H1 (cell line): ENCODE measurements at regions not wholly inside any gene's neighbourhood (a gene's known extent, or its start where the extent isn't known, plus 50 kb on each side); places are given as distances from the start of the nearest gene placed in this dataset.

Source experiments
- CTCF ChIA-PET: fragments of 300-600 bp; sonication (Branson Sonifier 250); formaldehyde crosslinking; loops from one replicate; lab custom pipeline; 2021; ENCODE audit not compliant: partially characterized antibody; lab: Charles Lee
- POLR2A ChIA-PET: fragments of 300-600 bp; sonication (Branson Sonifier 250); formaldehyde crosslinking; loops from one replicate; lab custom pipeline; 2021; ENCODE audit warnings: inconsistent platforms; ENCODE audit not compliant: partially characterized antibody; lab: Charles Lee
- DNase-seq, 2 experiments: peaks; one replicate each; pipeline versions ENCODE4 v3.0.0 to v3.0.0-alpha.2; 2010 to 2022; ENCODE audit warnings: low spot score in 2 of 2, low read depth in 1 of 2, mixed read lengths in 1 of 2
- FAIRE-seq: peaks from 2 replicates; lab custom pipeline; 2011; peaks lifted over from hg19 to GRCh38; lab: Jason Lieb, UNC
- H2AFZ ChIP-seq: 2 replicates; pipeline ENCODE4 v1.8.1; 2012; ENCODE audit warnings: low read length, inconsistent platforms
- H2AK5ac ChIP-seq: 2 replicates; pipeline ENCODE4 v1.6.1; 2013; ENCODE audit warnings: low read depth, low read length
- H2BK120ac ChIP-seq: replicated peaks from 2 replicates; pipeline ENCODE3; 2013; ENCODE audit warnings: low read depth, low read length, inconsistent platforms
- H2BK12ac ChIP-seq: 2 replicates; pipeline ENCODE4 v1.6.1; 2013; ENCODE audit warnings: low read depth, low read length
- H2BK15ac ChIP-seq: 2 replicates; pipeline ENCODE4 v1.6.1; 2013; ENCODE audit warnings: low read length
- H2BK20ac ChIP-seq: 2 replicates; pipeline ENCODE4 v1.6.1; 2013; ENCODE audit warnings: low read length
- H2BK5ac ChIP-seq: 2 replicates; pipeline ENCODE4 v1.6.1; 2013; ENCODE audit warnings: low read depth, low read length
- H3K14ac ChIP-seq: 2 replicates; pipeline ENCODE4 v1.6.1; 2013; ENCODE audit warnings: inconsistent platforms; ENCODE audit not compliant: insufficient read length
- H3K18ac ChIP-seq: 2 replicates; pipeline ENCODE4 v1.6.1; 2013; ENCODE audit warnings: low read length; ENCODE audit errors: extremely low read depth
- H3K23ac ChIP-seq: 2 replicates; pipeline ENCODE4 v1.6.1; 2013; ENCODE audit warnings: inconsistent platforms; ENCODE audit not compliant: insufficient read length
- H3K23me2 ChIP-seq: 2 replicates; pipeline ENCODE4 v1.6.1; 2013; ENCODE audit warnings: low read depth, low read length
- H3K27ac ChIP-seq: 2 replicates; pipeline ENCODE4 v1.6.1; 2011; ENCODE audit warnings: low read depth, low read length, inconsistent platforms
- H3K27me3 ChIP-seq, 4 experiments: replicated peaks in 1 of 4; 1 replicate in 1 of 4; 2 replicates in 3 of 4; pipeline versions ENCODE4 v1.6.1 to v1.8.1; 2011 to 2013; ENCODE audit warnings: low read length in 3 of 4, mild to moderate bottlenecking in 3 of 4, inconsistent platforms in 2 of 4, mixed read lengths in 2 of 4, moderate library complexity in 1 of 4; ENCODE audit not compliant: control insufficient read depth in 3 of 4, insufficient read depth in 3 of 4; ENCODE audit errors: extremely low read depth in 1 of 4
- H3K36me3 ChIP-seq, 4 experiments: 2 replicates each; pipeline versions ENCODE4 v1.6.1 to v1.8.1; 2011 to 2013; ENCODE audit warnings: mild to moderate bottlenecking in 4 of 4, low read length in 3 of 4, moderate library complexity in 2 of 4, control low read depth in 1 of 4, inconsistent platforms in 1 of 4; ENCODE audit not compliant: insufficient read depth in 4 of 4, control insufficient read depth in 2 of 4
- H3K4ac ChIP-seq: replicated peaks from 2 replicates; pipeline ENCODE3; 2013; ENCODE audit warnings: low read length, low read depth, mixed read lengths, inconsistent platforms; ENCODE audit not compliant: insufficient read length
- H3K4me1 ChIP-seq, 4 experiments: replicated peaks in 1 of 4; 1 replicate in 1 of 4; 2 replicates in 3 of 4; pipeline versions ENCODE4 v1.6.1 to v1.8.1; 2011 to 2013; ENCODE audit warnings: low read length in 3 of 4, inconsistent platforms in 2 of 4, mixed read lengths in 1 of 4; ENCODE audit not compliant: insufficient read depth in 4 of 4, control insufficient read depth in 3 of 4
- H3K4me2 ChIP-seq, 2 experiments: 2 replicates each; pipeline versions ENCODE4 v1.6.1 to v1.8.1; 2011 to 2013; ENCODE audit warnings: low read depth in 2 of 2, low read length in 2 of 2, control low read depth in 1 of 2, inconsistent platforms in 1 of 2, mild to moderate bottlenecking in 1 of 2; ENCODE audit not compliant: insufficient read depth in 1 of 2
- H3K4me3 ChIP-seq, 4 experiments: fragments of 200-600, 300-600 bp in 1 of 4; sonication (generic), shearing (Covaris generic), sonication (Bioruptor Twin) in 1 of 4; 2 replicates each; pipeline versions ENCODE4 v1.5.1 to v1.8.1; 2011 to 2016; ENCODE audit warnings: low read length in 4 of 4, low read depth in 3 of 4, control low read depth in 2 of 4, inconsistent platforms in 2 of 4, mild to moderate bottlenecking in 2 of 4, mixed read lengths in 1 of 4, moderate library complexity in 1 of 4; ENCODE audit not compliant: insufficient read depth in 2 of 4; ENCODE audit errors: extremely low read depth in 1 of 4
- H3K56ac ChIP-seq: replicated peaks from 2 replicates; pipeline ENCODE3; 2013; ENCODE audit warnings: low read depth, mild to moderate bottlenecking, mixed read lengths, low read length, inconsistent platforms; ENCODE audit not compliant: insufficient read length
- H3K79me1 ChIP-seq: 2 replicates; pipeline ENCODE4 v1.6.1; 2013; ENCODE audit warnings: low read depth, low read length, control low read depth
- H3K79me2 ChIP-seq, 2 experiments: 2 replicates each; pipeline versions ENCODE4 v1.6.1 to v1.8.1; 2012 to 2013; ENCODE audit warnings: low read length in 2 of 2, mild to moderate bottlenecking in 2 of 2, inconsistent platforms in 1 of 2; ENCODE audit not compliant: insufficient read depth in 2 of 2, control insufficient read depth in 1 of 2
- H3K9ac ChIP-seq, 4 experiments: replicated peaks in 1 of 4; 1 replicate in 1 of 4; 2 replicates in 3 of 4; pipeline versions ENCODE4 v1.6.1 to v1.8.1; 2011 to 2013; ENCODE audit warnings: low read depth in 3 of 4, low read length in 3 of 4, control low read depth in 2 of 4, mild to moderate bottlenecking in 2 of 4, moderate library complexity in 2 of 4, inconsistent platforms in 1 of 4; ENCODE audit errors: extremely low read depth in 1 of 4
- H3K9me3 ChIP-seq, 2 experiments: 2 replicates each; pipeline versions ENCODE4 v1.6.1 to v1.8.1; 2012 to 2013; ENCODE audit warnings: mild to moderate bottlenecking in 2 of 2, moderate library complexity in 2 of 2, control low read depth in 1 of 2, inconsistent platforms in 1 of 2, low read depth in 1 of 2, low read length in 1 of 2, mixed read lengths in 1 of 2; ENCODE audit not compliant: insufficient read depth in 2 of 2
- H4K20me1 ChIP-seq, 2 experiments: replicated peaks in 1 of 2; 2 replicates each; pipeline versions ENCODE3 to v1.8.1; 2011 to 2013; ENCODE audit warnings: inconsistent platforms in 2 of 2, low read length in 2 of 2, mild to moderate bottlenecking in 1 of 2; ENCODE audit not compliant: insufficient read depth in 2 of 2, control insufficient read depth in 1 of 2
- H4K5ac ChIP-seq: 2 replicates; pipeline ENCODE4 v1.6.1; 2013; ENCODE audit warnings: low read length, low read depth, mixed read lengths, inconsistent platforms; ENCODE audit not compliant: insufficient read length
- H4K8ac ChIP-seq: 2 replicates; pipeline ENCODE4 v1.8.0; 2013; ENCODE audit warnings: mild to moderate bottlenecking, moderate library complexity, low read length, inconsistent platforms; ENCODE audit not compliant: insufficient read depth; ENCODE audit errors: extremely low read depth
- H4K91ac ChIP-seq: replicated peaks from 2 replicates; pipeline ENCODE3; 2013; ENCODE audit warnings: low read length, mixed read lengths, inconsistent platforms; ENCODE audit not compliant: insufficient read length
- CBX8 ChIP-seq: fragments of 300-800, 300-1000 bp; sonication (generic); IDR thresholded peaks from 2 replicates; pipeline ENCODE4 v1.7.1; 2016; ENCODE audit warnings: low read depth, low read length, borderline replicate concordance
- FOSL1 ChIP-seq: IDR thresholded peaks from 2 replicates; pipeline ENCODE4 v1.6.1; 2011; ENCODE audit warnings: mild to moderate bottlenecking, low read depth, low read length, moderate library complexity; ENCODE audit not compliant: insufficient read depth
- JUN ChIP-seq: IDR thresholded peaks from 2 replicates; pipeline ENCODE4 v1.6.1; 2011; ENCODE audit warnings: low read depth, mild to moderate bottlenecking, improper control_type of control experiment, low read length
- POLR2A ChIP-seq, 2 experiments: IDR thresholded peaks; 1 replicate in 1 of 2; 2 replicates in 1 of 2; pipeline ENCODE4 v1.6.1; 2011; ENCODE audit warnings: low read depth in 2 of 2, low read length in 2 of 2, mild to moderate bottlenecking in 2 of 2; ENCODE audit errors: control extremely low read depth in 1 of 2
- RNF2 ChIP-seq: fragments of 200-900, 300-1000 bp; sonication (generic); IDR thresholded peaks from 2 replicates; pipeline ENCODE4 v1.7.1; 2016; ENCODE audit warnings: borderline replicate concordance, low read depth, mild to moderate bottlenecking, antibody characterized with exemption, low read length; ENCODE audit not compliant: poor library complexity, severe bottlenecking; ENCODE audit errors: missing control alignments
- SUZ12 ChIP-seq: fragments of 200-600 bp; sonication (generic); IDR thresholded peaks from 2 replicates; pipeline ENCODE4 v1.6.1; 2012; ENCODE audit warnings: mild to moderate bottlenecking, inconsistent platforms, low read length, moderate library complexity, mixed read lengths
- TBP ChIP-seq: IDR thresholded peaks from 2 replicates; pipeline ENCODE4 v1.6.1; 2011; ENCODE audit warnings: low read depth, low read length, improper control_type of control experiment

DNA sequence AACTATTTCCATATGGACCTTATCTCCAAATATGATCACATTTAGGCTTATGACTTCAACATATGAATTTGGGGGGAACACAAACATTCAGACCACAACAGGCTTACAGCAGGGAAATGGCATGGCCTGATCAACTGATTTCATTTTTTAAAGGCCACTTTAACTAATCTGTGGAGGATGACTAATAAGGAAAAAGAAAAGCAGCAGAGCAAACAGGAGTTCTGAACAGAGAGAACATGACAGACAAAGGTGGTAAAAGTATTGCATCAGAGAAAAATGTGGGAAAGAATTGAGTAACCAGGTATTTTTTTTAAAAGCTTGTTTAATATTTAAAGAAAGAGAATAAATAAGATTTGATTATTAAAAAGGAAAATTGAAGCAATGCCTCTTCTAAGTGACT, 366.1 kb upstream of the TMPO start:
- Histone ChIP-seq H3K4ac (no peak overlapping the region), H3K23ac (no peak overlapping the region), H2BK120ac (no peak overlapping the region)
- TF ChIP-seq CBX8: no peak
- no peak for TF ChIP-seq RNF2
- no peak for TF ChIP-seq SUZ12
- TF ChIP-seq POLR2A (IDR thresholded peaks at IDR 0.05; ENCODE audit: control extremely low read depth in 1 of 2, low read depth in 2 of 2, low read length in 2 of 2): no peak
- TF ChIP-seq JUN: no peak
- TF ChIP-seq TBP: no peak
- no peak for TF ChIP-seq FOSL1

More for the DNA sequence above, 366.1 kb upstream of the TMPO start:
- Histone ChIP-seq H3K27me3 (no peaks in the 10 kb centered on the region), H2BK5ac (no peak overlapping the region), H3K4me2 (no peak overlapping the region), H3K36me3 (no peaks in the 10 kb centered on the region), H4K20me1 (no peaks in the 10 kb centered on the region), H4K5ac (no peak overlapping the region), H3K4me1 (peaks cover 0 to 4% (median 0%) of the 10 kb centered on the region in 4 experiments; a peak in 1 of 7 replicates), H2AFZ (no peak overlapping the region), H4K91ac (no peak overlapping the region), H3K9me3 (no peaks in the 10 kb centered on the region), H3K9ac (no peak overlapping the region), H3K79me2 (no peaks in the 10 kb centered on the region), H2BK12ac (no peak overlapping the region), H2BK20ac (no peak overlapping the region), H3K23me2 (no peaks in the 10 kb centered on the region; the same call in 1 of the 2 replicates), H3K18ac (no peak overlapping the region), H4K8ac (no peak overlapping the region), H3K27ac (no peak overlapping the region), H3K4me3 (no peak overlapping the region), H2BK15ac (no peak overlapping the region), H3K79me1 (no peaks in the 10 kb centered on the region), H3K56ac (no peak overlapping the region), H2AK5ac (no peak overlapping the region), H3K14ac (no peak overlapping the region)
- DNase-seq: no peak
- ChIA-PET CTCF (interaction anchor here (0.7 to 2.0 kb wide), 2 partner anchors 13 to 1159 kb away, joined by 3 to 5 read pairs; no protein-coding TSS in a partner anchor), POLR2A (interaction anchor here (0.6 kb wide), 1 partner anchor 1059 kb away, joined by 3 read pairs; no protein-coding TSS in a partner anchor)
- FAIRE-seq: no peak
